ENCODE measurements at regions not wholly inside any gene's neighbourhood (a gene's known extent, or its start where the extent isn't known, plus 50 kb on each side); places are given as distances from the start of the nearest gene placed in this dataset.
"Not testable (repeated sequence)": the region's sequence is repeated elsewhere in the genome, so short reads cannot be mapped to it uniquely, and the experiment has no call there.

DNA sequence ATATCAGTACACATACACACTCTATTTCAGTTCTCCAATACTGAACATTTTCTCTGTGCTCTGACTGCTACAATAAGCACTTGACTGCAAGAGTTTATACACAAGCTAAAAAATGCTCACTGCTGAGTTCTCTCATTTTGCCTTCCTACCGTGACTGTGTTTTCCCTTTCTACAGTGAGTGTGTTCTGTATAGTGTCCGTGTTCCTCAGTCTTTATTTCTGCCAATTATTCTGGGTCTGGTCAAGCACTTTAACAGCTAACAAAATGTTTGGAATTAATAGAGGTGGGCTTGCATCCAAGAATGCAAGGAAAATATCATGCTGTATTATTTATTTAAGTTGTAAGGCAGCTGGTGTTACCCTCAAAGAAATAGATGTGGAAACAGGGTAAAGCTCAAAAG is 217.0 kb upstream of the NREP start:
- FAIRE-seq = no peak

GRCh38 chr5:111972548-111972947 is 215.6 kb upstream of the NREP start:
- FAIRE-seq = no peak

GRCh38 chr5:111972080-111972479 is 215.1 kb upstream of the NREP start:
- no peak for FAIRE-seq

DNA sequence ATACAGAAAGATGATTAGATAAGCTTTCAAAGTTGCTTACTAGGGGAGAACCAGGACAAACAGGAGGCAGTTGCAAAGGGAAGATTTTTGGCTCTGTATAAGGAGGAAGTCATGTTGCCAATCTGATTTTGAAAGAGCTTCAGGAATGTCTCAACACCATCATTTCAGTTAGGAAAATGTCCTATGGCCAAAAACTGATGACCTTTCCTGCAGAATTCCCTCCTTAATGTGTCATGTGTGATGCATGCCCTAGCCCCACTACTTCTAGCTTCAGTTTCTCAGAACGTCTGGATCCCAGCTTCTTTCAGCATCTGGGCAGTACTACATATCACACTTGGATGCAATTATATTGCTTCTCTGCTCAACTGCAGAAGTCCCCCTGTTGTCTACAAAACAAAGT is 211.5 kb upstream of the NREP start:
- FAIRE-seq = no peak

DNA sequence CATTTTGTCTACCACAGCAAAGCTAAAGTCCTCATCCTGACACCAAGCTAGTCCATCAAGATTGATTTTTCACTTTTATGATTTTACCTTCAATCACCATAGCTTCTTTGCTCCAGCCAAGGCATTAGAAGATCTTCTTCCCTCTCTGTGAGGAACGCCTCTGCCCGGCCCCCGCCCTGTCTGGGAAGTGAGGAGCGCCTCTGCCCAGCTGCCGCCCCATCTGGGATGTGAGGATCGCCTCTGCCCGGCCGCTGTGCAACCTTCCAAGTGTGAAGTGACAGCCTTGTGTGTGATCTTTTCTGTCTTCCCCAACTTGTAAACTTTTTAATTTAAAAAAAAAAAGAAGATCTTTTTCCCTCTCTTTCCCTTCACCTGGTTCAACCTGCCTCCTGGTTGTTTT is 210.5 kb upstream of the NREP start:
- FAIRE-seq = no peak

GRCh38 chr5:111966290-111966689 is 209.3 kb upstream of the NREP start:
- no peak for FAIRE-seq

- no peak for FAIRE-seq
These were observed 206.6 kb upstream of the NREP start for GRCh38 chr5:111963555-111963954.

- no peak for FAIRE-seq
These were observed 205.9 kb upstream of the NREP start for GRCh38 chr5:111962906-111963305.

- no peak for FAIRE-seq
These were observed 204.9 kb upstream of the NREP start for GRCh38 chr5:111961862-111962261.

GRCh38 chr5:111960476-111961215 is 203.7 kb upstream of the NREP start:
- FAIRE-seq = no peak

GRCh38 chr5:111958851-111959250 is 201.9 kb upstream of the NREP start:
- no peak for FAIRE-seq

- FAIRE-seq = not testable (repeated sequence)
These were observed 199.8 kb upstream of the NREP start for GRCh38 chr5:111956765-111957164.

DNA sequence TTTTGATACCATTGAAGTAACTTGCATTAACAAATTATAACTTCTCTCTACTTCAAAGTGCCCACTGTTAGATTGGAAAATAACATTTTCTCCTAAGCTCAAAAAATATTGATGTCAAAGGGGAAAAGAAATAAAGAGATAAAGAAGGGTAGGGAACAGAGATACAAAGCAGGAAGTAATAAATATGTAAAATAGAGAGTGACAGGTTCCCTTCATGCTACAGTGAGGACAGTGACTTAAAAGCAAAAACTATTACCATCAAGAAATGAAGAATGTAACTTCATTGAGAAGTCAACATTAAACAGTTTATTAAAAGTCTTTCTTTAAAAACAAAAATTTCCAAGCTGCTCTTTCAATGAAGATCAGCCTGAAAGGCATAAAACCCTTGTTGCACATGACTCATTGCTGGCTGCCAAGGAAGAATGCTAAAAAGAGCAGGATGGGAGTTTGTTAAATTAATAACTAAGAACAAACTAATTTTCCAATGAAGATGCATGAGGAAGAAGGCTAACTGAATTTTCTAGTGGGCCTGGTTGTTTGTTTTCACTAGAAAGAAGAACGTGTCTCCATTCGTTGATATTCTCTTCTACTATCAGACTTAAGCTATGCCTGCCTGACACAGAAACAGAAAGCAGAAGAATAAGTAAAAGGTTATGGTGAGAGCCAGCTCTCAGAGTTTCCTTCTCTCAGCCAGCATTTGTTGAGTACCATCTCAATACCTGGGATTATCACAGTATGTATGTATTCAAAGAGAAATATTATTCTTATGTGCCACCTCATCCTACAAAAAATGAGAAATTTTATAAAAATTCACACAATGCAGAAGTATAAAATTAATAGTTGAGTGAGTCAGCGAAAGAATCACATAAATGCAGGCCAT is 197.8 kb upstream of the NREP start:
- FAIRE-seq = no peak

DNA sequence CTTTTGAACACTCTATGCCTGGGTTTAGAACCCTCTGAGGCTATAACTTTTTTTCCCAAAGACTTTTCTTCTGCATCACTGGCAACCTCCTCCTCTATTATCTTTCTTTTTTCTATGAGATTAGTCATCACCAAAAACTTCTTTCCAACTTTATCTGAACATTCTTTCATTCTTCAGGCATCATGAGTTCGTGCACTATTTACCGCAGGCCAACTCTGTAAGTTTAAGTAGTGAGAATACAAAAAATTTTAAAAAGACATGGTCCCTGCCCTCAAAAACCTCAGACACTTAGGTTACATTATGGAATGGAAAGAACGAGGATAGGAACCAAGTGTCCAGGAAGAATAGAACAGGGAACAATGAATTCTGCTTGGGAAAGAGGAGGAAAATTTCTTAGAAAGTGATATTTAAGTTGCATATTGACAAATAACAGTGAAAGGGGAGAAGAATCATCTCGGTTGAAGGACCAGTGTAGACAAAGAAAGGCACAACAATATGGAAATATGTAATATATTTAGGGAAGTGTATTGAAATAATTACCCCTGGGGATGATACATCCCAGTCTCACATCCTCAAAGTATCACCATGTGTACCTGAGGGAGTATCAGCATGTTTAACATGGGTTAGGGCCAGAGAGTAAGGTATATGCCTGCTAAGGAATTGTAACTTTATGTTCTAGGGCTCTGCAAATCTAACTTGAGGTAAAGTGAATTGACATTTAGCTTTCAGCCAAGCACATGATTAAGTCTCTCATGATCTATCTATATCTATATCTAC is 196.5 kb upstream of the NREP start:
- FAIRE-seq = no peak

- FAIRE-seq = no peak
These were observed 195.6 kb upstream of the NREP start for GRCh38 chr5:111952555-111952954.

DNA sequence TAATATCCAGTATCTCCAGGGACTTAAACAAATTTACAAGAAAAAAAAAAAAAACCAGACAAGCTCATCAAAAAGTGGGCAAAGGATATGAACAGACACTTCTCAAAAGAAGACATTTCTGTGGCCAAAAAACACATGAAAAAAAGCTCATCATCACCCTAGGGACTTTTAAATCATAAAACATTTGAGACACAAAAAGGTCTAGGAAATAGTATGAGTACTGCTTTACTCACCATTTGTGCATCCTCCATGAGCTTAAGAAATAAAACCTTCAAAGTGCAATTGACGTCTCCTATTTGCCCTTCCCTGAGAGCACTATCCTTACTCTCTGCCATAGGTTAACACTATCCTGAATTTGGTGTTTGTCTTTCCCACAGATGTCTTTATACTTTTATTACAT is 193.7 kb upstream of the NREP start:
- FAIRE-seq = no peak

DNA sequence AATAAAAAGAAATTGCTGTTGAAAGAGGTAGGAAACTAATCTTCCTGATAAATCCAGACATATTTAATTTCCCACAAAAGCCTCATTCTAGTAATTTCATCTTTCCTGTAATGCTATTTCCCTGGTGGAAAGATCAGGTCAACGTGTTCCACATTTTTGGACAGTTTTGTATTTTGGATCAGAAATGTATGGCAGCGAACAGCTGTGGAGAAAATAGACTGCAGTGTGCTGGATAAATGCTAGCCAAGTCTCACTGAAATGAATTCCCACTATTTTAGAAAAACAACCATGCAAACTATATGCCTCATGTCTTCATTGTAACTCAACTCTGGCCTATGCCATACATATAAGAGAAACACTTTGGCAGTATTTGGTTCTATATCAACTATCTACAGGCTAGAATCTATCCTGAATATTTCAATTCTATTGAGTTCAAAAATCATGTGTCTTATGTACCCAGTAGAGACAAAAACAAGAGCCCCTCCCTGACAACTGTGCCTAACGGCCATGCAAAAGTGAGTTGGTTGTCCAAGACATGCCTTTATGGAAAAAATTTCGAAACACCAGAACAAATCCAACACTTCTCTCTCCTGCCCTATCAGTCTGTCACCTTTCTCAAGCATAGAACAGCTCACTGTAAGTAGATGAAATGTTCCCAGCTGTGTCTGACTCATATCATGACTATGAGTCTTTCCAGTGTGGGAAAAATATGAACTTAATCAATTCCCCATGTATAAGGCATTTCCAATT is 191.3 kb upstream of the NREP start:
- no peak for FAIRE-seq

- FAIRE-seq = no peak
These were observed 189.6 kb upstream of the NREP start for GRCh38 chr5:111946556-111946955.

- FAIRE-seq = no peak
These were observed 188.5 kb upstream of the NREP start for GRCh38 chr5:111945535-111945934.

DNA sequence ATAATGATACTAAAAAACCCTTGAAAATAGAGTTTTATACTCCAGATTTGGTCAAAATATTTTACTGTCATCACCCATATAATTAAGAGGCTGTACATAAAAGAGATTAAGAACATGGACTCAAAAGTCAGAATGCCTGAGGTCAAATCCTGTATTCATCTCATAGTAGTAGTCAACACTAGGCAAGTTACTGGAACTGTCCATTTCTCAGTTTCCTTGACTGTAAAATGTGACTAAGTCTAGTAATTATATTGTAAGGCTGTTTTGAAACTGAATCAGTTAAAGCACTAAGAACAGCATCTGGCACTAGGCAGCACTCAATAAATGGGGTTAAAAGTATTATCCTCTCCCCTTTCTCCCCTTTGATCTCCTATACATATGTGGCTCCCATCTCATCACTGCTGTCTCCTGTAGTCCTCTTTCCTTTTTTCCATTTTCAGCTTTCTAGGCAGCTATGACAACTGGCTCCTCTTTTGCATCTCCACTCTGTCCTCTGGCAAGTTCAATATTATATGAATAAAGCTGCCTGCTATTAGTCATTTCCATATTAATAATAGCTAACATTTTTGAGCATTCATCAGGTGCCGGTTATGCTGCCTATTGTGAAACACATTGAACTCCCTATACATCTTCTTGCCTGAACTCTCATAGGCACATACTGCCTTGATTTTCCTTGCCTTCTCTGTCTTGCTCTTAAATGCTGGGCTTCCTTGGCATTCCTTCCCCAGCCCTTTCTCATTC is 185.8 kb upstream of the NREP start:
- no peak for FAIRE-seq

DNA sequence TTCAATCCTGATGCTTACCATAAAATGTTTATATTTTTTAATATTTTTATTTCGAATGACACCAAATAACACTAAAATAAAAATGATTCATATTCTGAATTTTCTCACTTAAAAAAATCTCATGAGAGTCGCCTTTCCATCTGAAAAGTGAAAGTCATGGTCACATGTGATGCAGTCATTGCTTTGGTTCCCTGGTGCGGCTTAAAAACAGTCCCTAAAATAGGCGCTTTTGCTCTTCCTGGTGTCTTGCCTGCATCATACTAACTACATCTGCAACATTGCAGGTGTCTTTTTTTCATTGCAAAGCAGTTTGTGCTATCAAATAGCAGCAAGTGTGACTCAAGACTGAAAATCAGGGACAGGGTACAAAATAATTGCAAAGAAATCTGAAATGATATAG is 185.2 kb upstream of the NREP start:
- FAIRE-seq = no peak

DNA sequence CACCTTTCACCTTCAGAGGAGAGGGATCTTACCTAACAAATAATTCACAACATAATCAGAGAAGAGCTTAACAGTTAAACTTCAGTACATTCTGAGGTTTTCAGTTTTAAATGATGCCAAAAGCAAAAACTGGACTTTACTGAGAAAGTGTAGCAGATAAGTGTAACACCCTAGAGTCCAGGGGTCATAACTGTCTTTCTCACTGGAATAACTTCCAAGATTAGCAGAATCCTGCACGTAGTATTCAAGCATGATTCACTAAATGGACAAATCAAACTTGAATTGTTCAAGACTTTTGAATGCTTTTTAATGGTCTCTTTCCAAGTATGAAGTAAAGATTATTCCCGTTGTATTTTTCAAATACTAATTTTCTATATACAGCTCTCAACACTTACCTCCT is 180.1 kb upstream of the NREP start:
- FAIRE-seq = no peak

Data from islet of Langerhans (tissue), 1 donor.